HepG2 (cell line): ENCODE measurements at regions not wholly inside any gene's neighbourhood (a gene's known extent, or its start where the extent isn't known, plus 50 kb on each side); places are given as distances from the start of the nearest gene placed in this dataset.

Experiments used
- ATRX ChIP-seq: sonication (generic); formaldehyde crosslinking; IDR thresholded peaks from 2 replicates; pipeline ENCODE4 v1.4.0; 2020; ENCODE audit warnings: missing genetic modification reagents, borderline replicate concordance
- KDM4B ChIP-seq: sonication (generic); formaldehyde crosslinking; IDR thresholded peaks from 2 replicates; pipeline ENCODE4 v1.4.0; 2020; ENCODE audit warnings: missing genetic modification reagents
- MYC ChIP-seq: sonication (generic); formaldehyde crosslinking; IDR thresholded peaks from 2 replicates; pipeline ENCODE4 v1.9.0; 2021; ENCODE audit warnings: missing genetic modification reagents, borderline replicate concordance
- NR2F6 ChIP-seq, 2 experiments: IDR thresholded peaks; 2 replicates each; pipeline ENCODE4 v1.6.1; 2016; ENCODE audit warnings: antibody characterized with exemption in 1 of 2, mild to moderate bottlenecking in 1 of 2
- TAF15 ChIP-seq: fragments of 200-400 bp; formaldehyde crosslinking; IDR thresholded peaks from one replicate; pipeline ENCODE4 v1.6.1; 2018; ENCODE audit warnings: mild to moderate bottlenecking, low read depth, low read length; ENCODE audit not compliant: poor library complexity, severe bottlenecking
- TGIF2 ChIP-seq: IDR thresholded peaks from 2 replicates; pipeline ENCODE4 v1.6.1; 2016; ENCODE audit warnings: control low read depth, missing compliant biosample characterization
- ZNF121 ChIP-seq: sonication (generic); formaldehyde crosslinking; IDR thresholded peaks from 2 replicates; pipeline ENCODE4 v1.5.0; 2020; ENCODE audit warnings: mild to moderate bottlenecking, missing genetic modification reagents
- ZNF772 ChIP-seq: sonication (generic); formaldehyde crosslinking; IDR thresholded peaks from 2 replicates; pipeline ENCODE4 v1.5.0; 2020; ENCODE audit warnings: mild to moderate bottlenecking, missing genetic modification reagents

- TF ChIP-seq NR2F6 (IDR thresholded peaks at IDR 0.05) (no peak), NR2F6 (CRISPR knock-in tag; IDR thresholded peaks at IDR 0.05) (no peak), ATRX (CRISPR knock-in tag) (no peak), ZNF121 (CRISPR knock-in tag) (no peak), TGIF2 (CRISPR knock-in tag) (no peak), TAF15 (no peak), MYC (CRISPR knock-in tag) (no peak), ZNF772 (CRISPR knock-in tag) (no peak), KDM4B (CRISPR knock-in tag) (no peak)
These were observed 608.8 kb downstream of the PCDH7 start for GRCh38 chr4:31328932-31329331.
